ENCODE measurements at regions not wholly inside any gene's neighbourhood (a gene's known extent, or its start where the extent isn't known, plus 50 kb on each side); places are given as distances from the start of the nearest gene placed in this dataset.

DNA sequence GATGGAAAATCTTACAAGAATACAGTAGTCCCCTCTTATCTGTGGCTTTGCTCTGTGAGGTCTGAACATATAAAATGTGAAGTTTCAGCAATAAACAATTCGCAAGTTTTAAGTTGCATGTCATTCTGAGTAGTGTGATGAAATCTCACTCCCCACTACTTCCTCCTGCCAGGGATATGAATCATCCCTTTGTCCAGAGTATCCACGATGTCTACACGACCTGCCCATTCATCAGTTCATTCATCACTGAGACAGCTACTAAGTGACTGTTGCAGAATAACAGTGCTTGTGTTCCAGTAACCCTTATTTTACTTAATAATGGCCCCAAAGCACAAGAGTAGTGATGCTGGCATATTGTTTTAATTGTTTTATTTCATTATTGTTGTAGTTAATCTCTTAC is 489.2 kb upstream of the UBE2E2 start:
- no peaks in the 10 kb centered on the region for H3K9me3 ChIP-seq
- ATAC-seq (ENCODE audit: insufficient number of reproducible peaks, low FRiP score, low read depth) (no peak), DNase-seq (ENCODE audit: low spot score) (no peak)
- no peak overlapping the region for H3K4me3 ChIP-seq
- H3K27me3 ChIP-seq (replicated peaks; ENCODE audit: insufficient read depth), result no peaks in the 10 kb centered on the region
- H3K4me1 ChIP-seq (ENCODE audit: control insufficient read depth in 1 of 2, low read depth in 2 of 2), result no peaks in the 10 kb centered on the region
- TF ChIP-seq, protein P1, sequence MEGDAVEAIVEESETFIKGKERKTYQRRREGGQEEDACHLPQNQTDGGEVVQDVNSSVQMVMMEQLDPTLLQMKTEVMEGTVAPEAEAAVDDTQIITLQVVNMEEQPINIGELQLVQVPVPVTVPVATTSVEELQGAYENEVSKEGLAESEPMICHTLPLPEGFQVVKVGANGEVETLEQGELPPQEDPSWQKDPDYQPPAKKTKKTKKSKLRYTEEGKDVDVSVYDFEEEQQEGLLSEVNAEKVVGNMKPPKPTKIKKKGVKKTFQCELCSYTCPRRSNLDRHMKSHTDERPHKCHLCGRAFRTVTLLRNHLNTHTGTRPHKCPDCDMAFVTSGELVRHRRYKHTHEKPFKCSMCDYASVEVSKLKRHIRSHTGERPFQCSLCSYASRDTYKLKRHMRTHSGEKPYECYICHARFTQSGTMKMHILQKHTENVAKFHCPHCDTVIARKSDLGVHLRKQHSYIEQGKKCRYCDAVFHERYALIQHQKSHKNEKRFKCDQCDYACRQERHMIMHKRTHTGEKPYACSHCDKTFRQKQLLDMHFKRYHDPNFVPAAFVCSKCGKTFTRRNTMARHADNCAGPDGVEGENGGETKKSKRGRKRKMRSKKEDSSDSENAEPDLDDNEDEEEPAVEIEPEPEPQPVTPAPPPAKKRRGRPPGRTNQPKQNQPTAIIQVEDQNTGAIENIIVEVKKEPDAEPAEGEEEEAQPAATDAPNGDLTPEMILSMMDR (IDR thresholded peaks at IDR 0.05), result no peak
- no peak overlapping the region for H3K27ac ChIP-seq
- H3K36me3 ChIP-seq, result no peaks in the 10 kb centered on the region

DNA sequence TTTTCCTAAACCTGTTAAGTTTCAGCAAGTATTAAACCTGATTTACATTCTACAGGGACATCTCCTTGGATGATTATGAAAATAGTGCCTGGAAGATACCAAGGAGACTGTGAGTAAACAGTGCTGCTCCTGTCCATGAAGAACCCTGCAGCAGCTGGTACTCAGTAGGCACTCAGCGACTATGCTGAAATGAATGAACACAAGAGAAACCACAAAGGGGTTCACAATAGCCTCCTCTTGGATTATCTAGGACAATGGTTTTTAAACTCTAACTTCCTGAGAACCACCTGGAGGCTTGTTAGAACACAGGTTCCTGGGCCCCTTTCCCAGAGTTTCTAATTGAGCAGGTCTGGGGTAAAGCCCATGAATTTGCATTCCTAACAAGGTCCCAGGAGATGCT is 488.4 kb upstream of the UBE2E2 start:
- Histone ChIP-seq H3K27ac (no peak overlapping the region), H3K9me3 (no peaks in the 10 kb centered on the region), H3K36me3 (no peaks in the 10 kb centered on the region), H3K4me3 (no peak overlapping the region), H3K4me1 (ENCODE audit: control insufficient read depth in 1 of 2, low read depth in 2 of 2) (no peaks in the 10 kb centered on the region), H3K27me3 (replicated peaks; ENCODE audit: insufficient read depth) (no peaks in the 10 kb centered on the region)
- ATAC-seq (ENCODE audit: insufficient number of reproducible peaks, low FRiP score, low read depth) (no peak), DNase-seq (ENCODE audit: low spot score) (no peak)
- TF ChIP-seq, protein P1 (IDR thresholded peaks at IDR 0.05), result no peak

DNA sequence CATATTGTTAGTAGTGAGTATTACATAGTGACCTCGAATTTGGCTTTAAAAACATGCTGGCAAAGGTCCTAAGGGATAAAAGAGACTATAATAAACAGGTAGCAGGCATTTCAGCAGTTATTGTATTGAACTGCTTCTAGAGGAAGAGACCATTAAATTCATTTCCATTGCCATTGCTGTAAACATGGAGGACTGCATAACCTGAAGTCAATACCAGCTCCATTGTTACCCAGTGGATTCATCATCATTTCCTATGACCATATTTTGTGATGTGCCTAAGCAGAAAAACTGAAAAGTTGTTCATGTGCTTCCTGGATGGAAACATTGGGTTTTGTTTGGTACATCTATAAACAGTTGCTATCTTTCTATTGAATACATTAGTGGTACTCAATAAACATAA is 482.5 kb upstream of the UBE2E2 start:
- H3K27ac ChIP-seq, result no peak overlapping the region
- no peaks in the 10 kb centered on the region for H3K9me3 ChIP-seq
- no peaks in the 10 kb centered on the region for H3K36me3 ChIP-seq
- H3K4me3 ChIP-seq, result no peak overlapping the region
- ATAC-seq (ENCODE audit: insufficient number of reproducible peaks, low FRiP score, low read depth) (no peak), DNase-seq (ENCODE audit: low spot score) (no peak)
- TF ChIP-seq, protein P1 (IDR thresholded peaks at IDR 0.05), result no peak
- no peaks in the 10 kb centered on the region for H3K4me1 ChIP-seq (ENCODE audit: control insufficient read depth in 1 of 2, low read depth in 2 of 2)
- no peaks in the 10 kb centered on the region for H3K27me3 ChIP-seq (replicated peaks; ENCODE audit: insufficient read depth)

DNA sequence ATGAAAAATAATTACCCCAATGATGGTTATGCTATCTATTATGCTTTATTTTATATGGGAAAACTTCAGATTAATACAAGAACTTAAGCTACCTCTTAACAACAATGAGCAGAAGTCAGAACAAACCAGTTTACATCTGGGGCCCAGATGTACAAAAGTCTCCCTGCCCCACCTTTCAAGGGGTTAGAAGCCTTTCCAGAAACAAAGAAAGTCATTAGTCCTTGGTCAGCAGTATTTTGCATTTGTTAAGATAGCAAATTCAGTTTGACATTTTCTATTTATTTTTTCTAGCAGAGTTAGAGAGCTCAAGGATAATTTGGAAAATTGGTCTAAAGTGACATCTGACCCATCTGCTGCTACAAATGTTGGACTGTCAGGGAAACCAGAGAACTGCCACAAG is 478.7 kb upstream of the UBE2E2 start:
- Histone ChIP-seq H3K36me3 (no peaks in the 10 kb centered on the region), H3K4me3 (no peak overlapping the region), H3K27ac (no peak overlapping the region), H3K4me1 (ENCODE audit: control insufficient read depth in 1 of 2, low read depth in 2 of 2) (no peaks in the 10 kb centered on the region), H3K9me3 (no peaks in the 10 kb centered on the region), H3K27me3 (replicated peaks; ENCODE audit: insufficient read depth) (no peaks in the 10 kb centered on the region)
- no peak for ATAC-seq (ENCODE audit: insufficient number of reproducible peaks, low FRiP score, low read depth)
- TF ChIP-seq, protein P1 (IDR thresholded peaks at IDR 0.05), result no peak
- no peak for DNase-seq (ENCODE audit: low spot score)

DNA sequence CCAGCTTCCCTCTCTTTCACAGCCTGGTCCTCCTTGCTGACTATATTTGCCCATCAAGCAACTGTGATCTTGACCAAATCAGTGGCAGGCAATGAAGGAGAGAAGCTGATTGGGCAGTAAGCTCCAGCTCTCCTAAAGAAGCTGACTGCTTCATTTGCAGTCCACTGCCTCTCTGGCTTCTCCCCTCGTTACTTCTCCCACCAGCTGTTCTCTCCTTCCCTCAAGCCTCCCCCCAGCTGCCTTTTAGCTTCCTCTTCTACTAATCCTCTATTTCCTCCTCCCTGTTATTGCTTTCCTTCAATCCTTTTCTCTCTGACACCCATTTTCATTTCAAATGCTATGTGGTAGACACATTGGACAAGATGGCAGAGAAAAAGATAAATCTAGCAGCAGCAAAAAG is 474.7 kb upstream of the UBE2E2 start:
- TF ChIP-seq, protein P1 (IDR thresholded peaks at IDR 0.05), result no peak
- ATAC-seq (ENCODE audit: insufficient number of reproducible peaks, low FRiP score, low read depth), result no peak
- Histone ChIP-seq H3K9me3 (no peaks in the 10 kb centered on the region), H3K27ac (no peak overlapping the region), H3K27me3 (replicated peaks; ENCODE audit: insufficient read depth) (no peaks in the 10 kb centered on the region), H3K4me3 (no peak overlapping the region), H3K36me3 (no peaks in the 10 kb centered on the region), H3K4me1 (ENCODE audit: control insufficient read depth in 1 of 2, low read depth in 2 of 2) (no peaks in the 10 kb centered on the region)
- DNase-seq (ENCODE audit: low spot score), result no peak

Data from thoracic aorta (tissue), 2 donors.